ENCODE measurements at regions not wholly inside any gene's neighbourhood (a gene's known extent, or its start where the extent isn't known, plus 50 kb on each side); places are given as distances from the start of the nearest gene placed in this dataset.

DNA sequence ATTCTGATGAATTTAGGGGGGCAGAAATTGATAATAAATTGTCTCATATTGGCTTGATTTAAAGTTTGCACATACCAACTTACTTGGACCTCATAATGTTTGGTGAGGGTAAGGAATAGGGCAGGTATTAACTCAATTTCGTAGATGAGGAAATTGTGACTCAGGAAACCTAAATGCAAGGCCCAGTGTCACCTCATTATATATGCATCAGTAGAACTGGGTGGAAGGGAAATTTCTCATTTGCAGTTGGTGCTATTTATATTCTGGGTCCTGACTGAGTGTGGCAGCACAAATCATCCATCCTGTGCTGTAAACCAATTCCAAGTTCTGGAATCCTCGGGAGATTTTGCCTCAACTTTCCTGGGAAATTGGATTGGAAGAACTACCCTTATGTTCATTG is 103.0 kb downstream of the SPATA31D1 start:
- TF ChIP-seq EZH2 (IDR thresholded peaks at IDR 0.05; ENCODE audit: borderline replicate concordance, low read depth, low read length, severe bottlenecking) (no peak), CTCF (IDR thresholded peaks at IDR 0.05; ENCODE audit: borderline replicate concordance, extremely low read depth, low read length, poor library complexity, severe bottlenecking) (no peak)
